Activated CD8-positive, alpha-beta memory T cell treated with anti-CD3 and anti-CD28 coated beads for 24 hours (primary cell): ENCODE measurements at regions not wholly inside any gene's neighbourhood (a gene's known extent, or its start where the extent isn't known, plus 50 kb on each side); places are given as distances from the start of the nearest gene placed in this dataset.

ENCODE experiments used
- DNase-seq: peaks from one replicate; pipeline ENCODE4 v3.0.0-alpha.2; 2020

GRCh38 chr21:39124681-39125251 is 58.5 kb downstream of the PSMG1 start:
- DNase-seq: no peak

GRCh38 chr21:39123375-39123774 is 59.9 kb downstream of the PSMG1 start:
- DNase-seq: no peak

- peak; percentile 50 for DNase-seq
Observed at GRCh38 chr21:39121600-39122355, 61.5 kb downstream of the PSMG1 start.

GRCh38 chr21:39120876-39121599 is 62.2 kb downstream of the PSMG1 start:
- peak; percentile 42 for DNase-seq

GRCh38 chr21:39119891-39120290 is 63.4 kb downstream of the PSMG1 start:
- DNase-seq: peak; percentile 28

GRCh38 chr21:39118604-39119215 is 64.5 kb downstream of the PSMG1 start:
- DNase-seq: peak; percentile 19

GRCh38 chr21:39118061-39118460 is 65.2 kb downstream of the PSMG1 start:
- DNase-seq: no peak

GRCh38 chr21:39117440-39117970 is 65.7 kb downstream of the PSMG1 start:
- peak; percentile 35 for DNase-seq

- peak; percentile 41 for DNase-seq
Observed at GRCh38 chr21:39116761-39117439, 66.4 kb downstream of the PSMG1 start.

GRCh38 chr21:39115576-39116235 is 67.5 kb downstream of the PSMG1 start:
- peak; percentile 43 for DNase-seq

GRCh38 chr21:39114871-39115575 is 68.2 kb downstream of the PSMG1 start:
- peak; percentile 44 for DNase-seq

- no peak for DNase-seq
Observed at GRCh38 chr21:39111931-39112550, 71.2 kb downstream of the PSMG1 start.

- no peak for DNase-seq
Observed at GRCh38 chr21:39110431-39110830, 72.8 kb downstream of the PSMG1 start.

GRCh38 chr21:39109596-39110210 is 73.5 kb downstream of the PSMG1 start:
- DNase-seq: peak; percentile 17

- DNase-seq: peak; percentile 11
Observed at GRCh38 chr21:39109163-39109530, 74.1 kb downstream of the PSMG1 start.

- peak; percentile 41 for DNase-seq
Observed at GRCh38 chr21:39108291-39109162, 74.7 kb downstream of the PSMG1 start.

GRCh38 chr21:39107739-39108138 is 75.5 kb downstream of the PSMG1 start:
- peak; percentile 7 for DNase-seq

GRCh38 chr21:39106881-39107462 is 76.3 kb downstream of the PSMG1 start:
- peak; percentile 30 for DNase-seq

GRCh38 chr21:39105836-39106235 is 77.4 kb downstream of the PSMG1 start:
- DNase-seq: peak; percentile 5
